Liver (tissue), 3 donors: ENCODE measurements at regions not wholly inside any gene's neighbourhood (a gene's known extent, or its start where the extent isn't known, plus 50 kb on each side); places are given as distances from the start of the nearest gene placed in this dataset.

Experiments
- CTCF ChIP-seq: fragments of 150-350 bp; IDR thresholded peaks from 2 replicates; pipeline ENCODE4 v1.5.1; 2017; ENCODE audit warnings: improper control_type of control experiment, low read depth, low read length; ENCODE audit not compliant: missing input control
- MAX ChIP-seq: IDR thresholded peaks from 2 replicates; pipeline ENCODE4 v1.6.1; 2016; ENCODE audit warnings: antibody characterized with exemption
- NR2F2 ChIP-seq: IDR thresholded peaks from 2 replicates; pipeline ENCODE4 v1.6.1; 2016; ENCODE audit warnings: antibody characterized with exemption
- RAD21 ChIP-seq, 2 donors: IDR thresholded peaks; 2 replicates each; pipeline ENCODE4 v1.6.1; 2016; ENCODE audit warnings: antibody characterized with exemption in 2 of 2, mild to moderate bottlenecking in 2 of 2
- REST ChIP-seq: IDR thresholded peaks from 2 replicates; pipeline ENCODE4 v1.6.1; 2016; ENCODE audit warnings: antibody characterized with exemption, mild to moderate bottlenecking
- SP1 ChIP-seq: IDR thresholded peaks from 2 replicates; pipeline ENCODE4 v1.6.1; 2018; ENCODE audit warnings: antibody characterized with exemption, mild to moderate bottlenecking
- donor health status: healthy.
- donor health status: healthy.

- no peak for TF ChIP-seq CTCF
- TF ChIP-seq RAD21 (IDR thresholded peaks at IDR 0.05): no peak
- no peak for TF ChIP-seq MAX
- no peak for TF ChIP-seq NR2F2
- no peak for TF ChIP-seq REST
- TF ChIP-seq SP1: no peak
Observed at GRCh38 chr16:65315081-65315780, 193.4 kb upstream of the CDH11 start.
